Right ventricle myocardium superior (tissue), 1 donor: ENCODE measurements at regions not wholly inside any gene's neighbourhood (a gene's known extent, or its start where the extent isn't known, plus 50 kb on each side); places are given as distances from the start of the nearest gene placed in this dataset.

Source experiments
- ATAC-seq: fragments of 200-7000 bp; cut with Tn5 transposase; one replicate; pipeline ENCODE4 v1.9.1; 2020; ENCODE audit warnings: mild to moderate bottlenecking; ENCODE audit not compliant: poor library complexity
- DNase-seq: peaks from one replicate; pipeline ENCODE4 v3.0.0-alpha.2; 2020
- intact Hi-C: fragments of 100-400 bp; cut with DNase I; formaldehyde crosslinking; loops from one replicate; pipeline ENCODE4 v1.11.2; 2022
- donor health status: DM: no; HTN: yes; CAD: no; lungs with severe emphysema.

DNA sequence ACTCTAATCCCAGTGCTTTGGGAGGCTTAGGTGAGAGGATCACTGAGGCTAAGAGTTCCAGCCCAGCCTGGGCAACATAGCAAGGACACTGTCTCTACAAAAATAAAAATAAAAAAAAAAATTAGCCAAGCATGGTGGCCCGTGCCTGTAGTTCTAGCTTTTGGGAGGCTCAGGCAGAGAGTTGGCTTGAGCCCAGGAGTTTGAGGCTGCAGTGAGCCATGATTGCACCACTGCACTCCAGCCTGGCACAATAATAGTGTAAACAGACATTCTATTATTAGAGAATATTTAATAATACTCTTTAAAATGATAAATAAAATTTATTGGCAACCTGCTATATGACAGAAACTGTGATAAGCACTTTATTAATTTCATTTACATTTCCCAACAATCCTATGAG, 908.9 kb downstream of the TUSC7 start:
- ATAC-seq: no peak
- intact Hi-C loops: no loop called here

DNA sequence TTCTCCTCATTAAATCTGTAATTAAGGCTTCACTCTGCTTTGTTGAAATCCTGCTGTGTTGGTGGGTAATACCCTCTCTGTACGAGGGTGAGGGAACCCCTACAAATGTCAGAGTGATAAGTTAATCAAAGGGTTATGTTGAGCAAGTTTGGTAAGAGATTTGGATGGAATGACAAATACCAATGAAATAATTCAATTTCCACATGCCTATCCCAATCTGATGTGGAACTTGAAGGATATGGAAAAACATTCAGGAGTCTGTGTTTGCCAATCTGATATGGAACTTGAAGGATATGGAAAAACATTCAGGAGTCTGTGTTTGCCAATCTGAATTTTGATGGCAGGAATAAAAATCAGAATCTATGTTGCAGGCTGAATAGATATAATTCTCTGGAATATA, 910.2 kb downstream of the TUSC7 start:
- DNase-seq: no peak
- ATAC-seq: no peak
- intact Hi-C loops: no loop called here

More for the DNA sequence above, 908.9 kb downstream of the TUSC7 start:
- DNase-seq: no peak

DNA sequence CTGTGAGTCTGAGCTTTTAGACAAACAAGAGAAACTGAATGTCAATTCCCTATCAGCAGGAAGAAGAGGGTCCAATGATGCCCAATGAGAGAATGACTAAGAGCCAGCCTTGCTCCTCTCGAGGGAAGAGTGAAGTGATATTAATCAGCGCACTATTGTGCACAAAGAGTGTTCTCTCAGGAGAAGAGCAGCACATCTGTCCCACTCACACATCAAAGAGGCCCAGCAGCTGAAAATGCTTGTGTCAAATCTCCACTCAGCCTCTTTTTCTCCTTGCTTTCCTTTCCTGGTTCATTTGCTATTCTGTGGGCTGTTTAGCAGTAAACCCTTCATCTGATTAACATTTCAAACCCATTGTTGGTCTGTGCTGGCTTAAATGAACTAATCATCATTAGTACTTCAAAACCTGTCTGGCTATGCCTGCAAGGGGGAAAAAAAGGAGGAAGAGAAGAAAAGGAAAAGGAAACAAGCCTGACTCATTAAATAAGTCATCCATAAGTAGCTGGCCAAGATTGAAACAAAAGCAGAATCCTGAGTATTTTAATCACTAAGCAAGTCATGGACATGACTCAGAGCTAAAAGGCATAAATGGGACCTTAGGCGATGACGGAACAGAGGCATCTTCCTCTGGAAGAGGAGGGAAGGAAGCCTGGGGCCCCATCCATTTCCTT, 912.7 kb downstream of the TUSC7 start:
- ATAC-seq (no peak), DNase-seq (no peak)
- intact Hi-C loops: no loop called here

DNA sequence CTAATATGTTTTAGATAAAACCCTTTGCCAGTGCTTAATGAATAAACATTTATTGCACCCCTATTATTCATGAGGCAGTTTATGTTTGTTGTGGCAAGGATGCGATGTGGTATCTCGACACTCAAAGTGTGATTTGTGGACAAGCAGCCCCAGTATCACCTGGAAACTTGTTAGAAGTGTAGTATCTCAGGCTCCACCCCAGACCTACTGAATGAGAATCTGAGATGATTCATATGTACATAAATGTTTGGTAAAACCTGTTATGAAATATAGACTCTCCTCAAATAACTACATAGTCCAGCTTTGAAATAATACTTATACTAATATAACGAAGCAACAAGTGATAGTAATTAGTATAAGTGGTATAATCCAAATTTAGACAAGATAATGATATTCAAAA, 914.8 kb downstream of the TUSC7 start:
- intact Hi-C loops: no loop called here
- DNase-seq (no peak), ATAC-seq (no peak)

DNA sequence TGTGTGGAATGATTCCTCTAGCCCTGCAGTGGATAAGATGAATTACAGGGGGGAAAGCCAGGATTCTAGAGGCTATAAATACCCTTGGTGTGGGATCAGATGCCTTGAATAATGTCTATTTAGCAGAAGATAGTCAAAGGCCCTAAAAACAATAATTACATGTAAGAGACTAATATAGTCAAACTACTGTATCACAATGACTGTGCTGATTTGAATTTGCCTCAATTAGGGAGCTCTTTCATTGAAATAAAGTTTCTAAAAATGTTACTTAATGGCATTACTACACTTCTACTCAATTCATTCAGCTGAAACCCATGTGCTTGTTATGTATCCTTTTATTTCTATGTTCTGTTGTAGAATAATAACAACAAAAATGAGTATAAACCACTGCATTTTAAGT, 915.6 kb downstream of the TUSC7 start:
- ATAC-seq: no peak
- no peak for DNase-seq
- intact Hi-C loops: no loop called here

DNA sequence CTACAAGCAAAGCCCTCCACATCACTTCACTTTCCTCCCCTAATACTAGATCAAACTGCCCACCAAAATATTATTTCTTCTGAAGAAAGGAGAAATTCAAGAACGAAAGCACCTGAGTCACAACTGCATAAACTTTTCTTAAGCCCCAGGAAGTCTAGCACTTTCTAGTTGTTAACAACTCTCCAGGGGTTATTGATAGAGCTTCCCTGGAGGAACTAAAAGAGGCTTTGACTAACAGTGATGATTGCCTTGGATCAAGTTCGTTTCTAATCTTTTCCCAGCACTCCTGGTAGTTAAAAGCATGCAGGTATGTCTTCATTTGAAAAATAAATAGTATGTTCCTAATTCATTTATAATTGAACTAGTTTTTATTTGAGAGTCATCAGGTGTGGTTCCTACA, 917.0 kb downstream of the TUSC7 start:
- DNase-seq (no peak), ATAC-seq (no peak)
- intact Hi-C loops: no loop called here

DNA sequence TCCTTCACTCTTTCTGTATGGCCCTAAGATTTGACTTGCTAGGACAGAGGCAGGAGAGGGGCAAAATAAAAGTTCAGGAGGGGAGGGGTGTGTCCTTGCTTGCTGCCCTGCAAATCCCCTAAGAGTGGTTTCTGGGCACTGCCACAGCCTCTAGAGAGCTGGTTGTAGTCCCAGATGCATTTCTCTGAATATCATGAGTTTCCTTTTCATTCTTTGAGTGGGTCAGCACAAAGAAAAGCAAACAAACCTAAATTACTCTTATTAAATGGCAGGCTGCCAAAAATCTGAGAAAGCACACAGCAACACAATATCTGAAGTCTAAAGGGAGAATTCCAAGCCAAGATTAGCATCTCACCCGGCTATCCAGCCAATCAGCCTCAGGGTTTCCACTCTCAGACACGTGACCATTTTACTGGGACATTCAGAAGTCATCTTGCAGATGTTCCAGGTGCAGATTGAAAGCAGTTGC, 919.3 kb downstream of the TUSC7 start:
- intact Hi-C loops: no loop called here
- peak; percentile 27 for ATAC-seq
- DNase-seq: no peak

DNA sequence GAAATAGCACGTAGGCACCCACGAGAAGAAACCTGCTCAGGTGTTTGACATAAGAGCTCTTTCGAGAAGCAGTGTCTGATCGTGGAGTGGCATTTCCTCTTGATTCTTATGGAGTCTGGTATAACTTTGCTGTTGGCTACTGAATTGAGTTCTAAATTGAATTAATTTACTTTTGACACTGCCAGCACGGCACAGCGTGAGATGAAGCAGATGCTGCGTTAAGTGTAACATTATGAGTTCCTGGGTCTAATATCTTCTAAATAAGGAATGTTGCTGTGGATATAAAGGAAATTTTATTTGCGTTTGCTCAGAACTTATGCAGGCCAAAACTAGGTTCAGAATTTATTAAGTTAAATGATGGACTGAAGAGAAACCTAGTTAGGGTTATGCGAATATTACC, 919.9 kb downstream of the TUSC7 start:
- intact Hi-C loops: no loop called here
- ATAC-seq: no peak

DNA sequence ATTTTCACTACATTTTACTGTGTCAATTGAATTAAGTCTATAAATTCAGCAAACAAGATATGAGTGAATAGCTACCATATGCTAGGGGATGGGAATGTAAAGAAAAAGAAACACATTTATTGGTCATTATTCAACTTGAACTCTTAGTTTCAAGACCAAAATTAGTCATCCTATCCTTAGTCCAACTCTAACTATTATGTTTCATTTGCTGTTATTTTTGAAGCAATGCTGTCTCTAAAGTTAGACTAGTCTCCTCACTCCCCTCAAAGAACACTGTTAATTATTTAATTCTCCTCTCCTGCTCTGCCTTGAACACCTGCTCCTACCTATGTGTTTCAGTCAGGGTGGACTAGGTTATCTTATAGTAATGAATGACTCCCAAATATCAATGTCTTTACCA, 920.9 kb downstream of the TUSC7 start:
- DNase-seq (no peak), ATAC-seq (no peak)
- intact Hi-C loops: no loop called here

More for the DNA sequence above, 919.9 kb downstream of the TUSC7 start:
- DNase-seq: no peak

DNA sequence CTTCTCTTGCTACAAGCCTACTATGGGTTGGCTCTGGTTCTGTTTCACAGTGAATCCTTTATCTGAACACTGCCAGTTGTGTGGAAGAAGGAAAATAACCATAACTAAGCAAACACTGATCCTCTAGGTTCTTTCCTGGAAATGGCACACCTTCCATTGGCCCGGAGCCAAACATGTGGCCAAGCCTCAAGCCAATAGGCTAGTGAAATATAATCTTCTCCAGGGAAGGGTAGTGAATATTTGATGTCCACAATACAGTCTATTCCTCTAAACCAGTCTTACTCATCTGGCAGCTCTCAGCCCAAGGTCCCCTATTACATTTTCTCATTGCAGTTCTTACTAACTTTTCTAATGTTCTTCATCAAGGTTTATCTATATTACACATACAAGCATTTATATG, 921.3 kb downstream of the TUSC7 start:
- DNase-seq: no peak
- ATAC-seq: no peak
- intact Hi-C loops: no loop called here

DNA sequence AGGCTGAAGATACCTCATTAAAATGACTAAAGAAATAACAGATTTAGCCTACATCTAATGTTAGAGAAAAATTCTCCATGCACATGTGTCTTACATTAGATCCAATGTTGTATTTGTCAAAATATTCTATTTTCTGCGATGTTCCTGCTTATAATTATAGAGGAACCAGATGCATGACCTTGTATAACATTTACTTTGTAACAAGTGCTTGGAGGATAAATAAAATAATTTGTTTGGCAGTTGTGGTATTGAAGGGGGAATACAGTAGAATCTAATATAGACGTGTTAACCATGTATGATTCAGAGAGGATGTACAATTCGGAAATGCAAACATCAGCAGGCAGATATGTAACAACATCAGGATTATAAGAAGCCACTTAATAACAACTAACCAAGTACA, 922.2 kb downstream of the TUSC7 start:
- intact Hi-C loops: no loop called here
- DNase-seq: no peak
- ATAC-seq: no peak

DNA sequence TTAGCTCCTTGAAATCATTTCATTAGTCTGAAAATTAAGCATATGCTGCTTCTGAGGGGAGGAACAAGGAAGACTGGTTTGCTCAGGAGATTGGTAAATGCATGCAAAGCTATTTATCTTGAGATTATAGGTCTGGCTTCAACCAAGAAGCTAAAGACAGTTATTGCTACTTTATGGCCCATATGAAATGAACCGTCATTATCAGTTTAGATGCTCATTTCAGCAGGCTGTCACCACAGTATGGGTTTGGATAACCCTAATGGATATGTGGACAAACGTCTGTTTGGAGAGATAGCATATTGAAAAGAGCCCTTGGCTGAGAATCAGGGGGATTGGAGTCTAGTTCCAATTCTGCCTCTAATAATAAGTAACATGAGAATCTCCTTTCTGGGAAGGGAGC, 922.6 kb downstream of the TUSC7 start:
- intact Hi-C loops: no loop called here
- DNase-seq (no peak), ATAC-seq (no peak)

DNA sequence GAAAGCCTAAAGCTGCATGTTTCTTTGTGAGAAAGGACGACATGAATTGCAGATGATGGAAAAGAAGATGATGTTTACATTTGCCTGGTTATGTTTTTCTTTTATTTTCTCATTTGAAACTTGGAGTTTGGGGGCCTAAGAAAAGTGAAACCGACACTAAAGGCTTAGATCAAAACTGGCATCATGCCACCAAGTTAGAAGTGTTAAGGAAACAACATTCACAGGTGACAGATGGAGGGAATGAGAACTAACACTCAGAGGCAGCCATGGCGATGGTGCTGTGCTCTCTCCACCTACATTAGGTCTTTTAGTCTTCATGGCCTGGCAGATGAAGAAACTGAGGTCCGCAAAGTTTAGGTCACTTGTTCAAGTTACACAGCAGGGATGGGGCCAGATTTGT, 923.6 kb downstream of the TUSC7 start:
- intact Hi-C loops: no loop called here
- ATAC-seq: no peak
- no peak for DNase-seq

DNA sequence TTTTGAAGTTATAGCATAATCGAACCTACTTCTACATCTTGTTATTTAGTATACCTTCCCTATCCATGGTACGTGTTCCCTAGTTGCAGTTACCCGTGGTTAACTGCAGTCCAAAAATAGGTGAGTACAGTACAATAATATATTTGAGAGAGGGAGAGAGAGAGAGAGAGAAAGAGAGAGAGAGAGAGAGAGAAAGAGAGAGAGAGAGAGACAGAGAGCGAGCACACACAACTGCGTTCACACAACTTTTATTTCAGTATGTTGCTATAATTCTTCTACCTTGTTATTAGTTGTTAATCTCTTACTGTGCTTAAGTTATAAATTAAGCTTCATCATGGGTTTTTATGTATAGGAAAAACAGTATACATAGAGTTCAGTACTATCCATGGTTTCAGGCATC, 928.1 kb downstream of the TUSC7 start:
- no peak for ATAC-seq
- intact Hi-C loops: no loop called here

DNA sequence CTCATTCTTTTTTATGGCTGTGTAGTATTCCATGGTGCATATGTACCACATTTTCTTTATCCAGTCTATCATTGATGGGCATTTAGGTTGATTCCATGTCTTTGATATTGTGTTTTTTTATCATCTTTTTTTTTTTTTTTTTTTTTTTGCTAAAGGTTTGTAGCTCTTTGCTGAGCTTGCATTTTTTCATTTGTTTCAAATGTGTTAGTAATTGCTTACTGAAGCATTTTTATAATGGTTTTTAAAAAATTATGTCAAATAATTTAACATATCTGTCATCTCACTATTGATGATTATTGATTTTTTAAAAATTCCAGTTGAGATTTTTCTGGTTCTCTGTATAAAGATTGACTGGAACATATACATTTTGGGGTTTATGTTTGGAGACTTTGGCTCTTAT, 934.6 kb downstream of the TUSC7 start:
- intact Hi-C loops: no loop called here
- no peak for DNase-seq
- ATAC-seq: no peak

More for the DNA sequence above, 928.1 kb downstream of the TUSC7 start:
- DNase-seq: no peak

DNA sequence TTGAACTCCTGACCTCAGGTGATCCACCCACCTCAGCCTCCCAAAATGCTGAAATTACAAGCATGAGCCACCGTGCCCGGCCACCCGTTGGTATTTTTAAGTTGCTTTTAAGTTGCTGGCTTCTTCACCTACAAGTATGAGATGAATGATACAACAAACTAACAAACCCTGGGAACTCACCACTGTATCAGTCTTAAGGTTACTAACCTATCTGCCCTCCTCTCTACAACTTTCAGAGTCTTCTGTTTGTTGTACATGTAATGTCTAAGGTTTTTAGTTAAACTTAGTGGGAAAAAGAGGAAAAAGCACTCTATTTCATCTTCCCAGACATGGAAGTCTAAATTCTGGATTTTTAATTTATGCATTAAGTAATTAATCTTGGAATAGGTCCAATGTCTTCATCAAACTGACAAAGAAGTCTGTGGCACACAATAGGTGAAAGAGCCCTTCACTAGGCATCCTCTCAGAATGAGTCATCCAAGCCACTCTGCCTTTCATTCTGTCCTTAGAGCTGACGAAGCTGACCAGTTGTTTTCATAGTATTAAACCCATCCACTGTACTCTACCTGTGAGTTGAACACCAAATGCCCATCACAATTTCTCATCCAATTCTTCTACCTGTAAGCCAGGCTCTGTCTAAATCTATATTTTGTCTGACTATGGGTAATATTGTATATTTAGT, 936.1 kb downstream of the TUSC7 start:
- intact Hi-C loops: no loop called here
- ATAC-seq: no peak
- no peak for DNase-seq

DNA sequence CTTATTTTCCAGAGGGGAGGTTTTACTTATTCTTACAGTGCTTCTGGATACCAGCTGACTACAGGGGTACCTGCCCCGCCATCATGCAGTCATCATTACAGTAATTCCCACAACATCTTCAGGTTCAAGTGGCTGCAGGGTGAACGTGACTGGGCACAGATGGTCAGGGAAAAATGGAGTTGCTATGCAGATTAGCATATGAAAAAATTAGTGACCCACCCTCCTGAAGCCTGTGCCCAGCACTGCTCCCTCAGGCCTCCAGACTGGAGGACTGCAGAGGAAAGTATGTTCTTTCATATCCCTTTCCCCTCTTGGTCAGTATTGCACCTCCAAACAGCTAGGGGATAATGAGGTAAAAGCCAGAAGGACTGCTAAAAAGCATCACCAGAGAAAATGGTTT, 937.9 kb downstream of the TUSC7 start:
- intact Hi-C loops: no loop called here
- no peak for ATAC-seq
- no peak for DNase-seq

DNA sequence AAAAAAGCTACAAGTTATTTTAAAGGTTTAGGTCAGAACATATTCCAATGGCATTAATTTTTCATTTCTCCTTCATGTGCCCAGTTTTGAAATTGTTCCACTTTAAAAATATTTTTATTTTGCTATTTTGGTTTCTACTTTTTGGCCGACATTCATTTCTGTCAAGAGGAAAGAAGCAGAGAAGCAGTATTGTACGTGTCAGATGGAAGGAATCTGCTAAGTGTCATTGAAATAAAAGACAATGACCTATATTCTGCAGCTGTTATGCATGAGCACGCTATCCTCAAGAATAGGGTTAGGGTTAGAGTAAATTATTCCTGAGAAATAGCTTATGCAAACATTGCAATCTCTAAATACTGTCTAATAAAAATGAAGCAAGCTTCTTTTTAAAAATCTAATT, 941.7 kb downstream of the TUSC7 start:
- ATAC-seq: no peak
- intact Hi-C loops: no loop called here

DNA sequence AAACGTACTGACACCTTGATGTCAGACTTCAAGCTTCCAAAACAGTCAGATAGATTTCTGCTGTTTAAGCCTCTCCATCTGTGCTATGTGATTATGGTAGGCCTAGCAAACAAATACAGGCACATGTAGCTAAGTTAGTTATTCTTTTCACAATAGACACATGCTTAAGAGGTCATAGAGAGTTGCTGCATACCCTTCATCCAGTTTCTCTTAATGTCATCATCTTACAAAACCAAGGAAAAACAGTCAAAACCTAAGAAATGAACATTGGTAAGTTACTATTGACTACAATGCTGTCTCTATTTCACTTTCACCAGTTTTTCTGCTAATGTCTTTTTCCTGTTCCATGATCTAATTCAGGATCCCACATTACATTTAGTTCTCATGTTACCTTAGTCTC, 946.8 kb downstream of the TUSC7 start:
- DNase-seq (no peak), ATAC-seq (no peak)
- intact Hi-C loops: no loop called here

More for the DNA sequence above, 941.7 kb downstream of the TUSC7 start:
- no peak for DNase-seq

DNA sequence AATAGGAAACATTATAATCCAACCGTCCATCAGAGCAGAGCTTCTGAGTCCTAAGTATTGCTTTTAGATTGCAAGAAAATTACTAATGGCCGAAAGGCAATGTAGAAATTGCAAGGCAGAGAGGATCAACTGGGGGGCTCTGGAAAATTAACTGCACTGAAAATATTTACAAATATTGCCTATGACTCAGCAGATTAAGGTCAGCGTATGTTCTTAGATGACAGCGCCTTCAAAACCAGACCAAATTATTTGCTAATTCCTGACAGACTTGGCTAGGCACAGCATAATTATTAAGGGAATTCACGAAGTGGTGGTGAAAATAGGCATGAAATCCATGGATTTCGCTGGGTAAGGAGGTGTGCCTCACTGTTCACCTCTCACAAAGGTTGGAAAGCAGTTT, 947.7 kb downstream of the TUSC7 start:
- intact Hi-C loops: no loop called here
- no peak for DNase-seq
- no peak for ATAC-seq
